CD1c-positive myeloid dendritic cell (primary cell): ENCODE measurements at regions not wholly inside any gene's neighbourhood (a gene's known extent, or its start where the extent isn't known, plus 50 kb on each side); places are given as distances from the start of the nearest gene placed in this dataset.
"Not testable (repeated sequence)": the region's sequence is repeated elsewhere in the genome, so short reads cannot be mapped to it uniquely, and the experiment has no call there.

Source experiments
- DNase-seq: peaks from one replicate; pipeline ENCODE4 v3.0.0-alpha.2; 2016; ENCODE audit errors: extremely low spot score

DNA sequence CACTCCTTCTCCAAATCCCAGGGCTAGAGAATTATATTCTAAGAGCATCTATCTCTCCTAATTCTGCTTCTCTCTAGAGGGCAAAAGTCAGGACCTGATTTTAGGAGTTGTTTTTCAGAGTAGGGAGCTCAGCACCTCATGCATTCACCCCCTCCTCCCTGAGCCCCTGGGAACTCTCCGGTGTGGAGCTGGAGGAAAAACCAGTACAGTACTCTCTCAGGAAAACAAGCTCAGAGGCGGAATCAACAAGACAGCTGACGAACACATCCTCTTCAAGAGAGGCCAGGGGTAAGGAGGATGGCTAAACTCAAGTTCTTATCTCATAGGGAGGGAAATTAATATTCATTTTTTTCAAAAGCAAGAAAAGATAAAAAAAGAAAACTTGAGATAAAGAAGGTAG is 120.1 kb upstream of the CDYL start:
- no peak for DNase-seq

GRCh38 chr6:4655196-4656025 is 120.8 kb upstream of the CDYL start:
- DNase-seq: no peak

GRCh38 chr6:4653141-4653540 is 123.1 kb upstream of the CDYL start:
- DNase-seq: no peak

DNA sequence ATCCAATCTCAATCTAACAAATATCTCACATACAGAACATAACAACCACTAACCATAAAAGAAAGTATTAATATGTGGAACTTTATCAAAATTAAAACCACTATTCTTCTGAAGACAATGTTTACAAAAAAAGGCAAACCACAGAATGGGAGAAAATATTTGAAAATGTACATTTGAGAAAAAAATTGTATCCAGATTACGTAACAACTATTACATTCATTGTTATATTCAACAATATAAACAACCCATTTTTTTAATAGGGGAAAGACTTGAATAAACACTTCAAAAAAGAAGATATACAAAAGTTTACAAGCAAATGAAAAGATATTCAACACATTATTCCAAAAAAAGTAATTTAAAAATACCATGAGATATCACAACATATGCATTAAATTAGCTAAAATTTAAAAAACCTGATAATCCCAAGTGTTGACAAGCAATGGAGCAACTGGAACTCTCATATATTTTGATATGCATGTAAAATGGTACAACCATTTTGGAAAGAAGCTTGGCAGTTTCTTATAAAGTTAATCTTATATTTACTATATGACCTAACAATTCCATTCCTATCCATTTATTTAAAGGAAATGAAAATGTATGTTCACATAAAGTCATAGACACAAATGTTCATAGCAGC is 124.3 kb upstream of the CDYL start:
- DNase-seq: no peak

- peak; percentile 37 for DNase-seq
Observed at GRCh38 chr6:4649728-4650127, 126.5 kb upstream of the CDYL start.

DNA sequence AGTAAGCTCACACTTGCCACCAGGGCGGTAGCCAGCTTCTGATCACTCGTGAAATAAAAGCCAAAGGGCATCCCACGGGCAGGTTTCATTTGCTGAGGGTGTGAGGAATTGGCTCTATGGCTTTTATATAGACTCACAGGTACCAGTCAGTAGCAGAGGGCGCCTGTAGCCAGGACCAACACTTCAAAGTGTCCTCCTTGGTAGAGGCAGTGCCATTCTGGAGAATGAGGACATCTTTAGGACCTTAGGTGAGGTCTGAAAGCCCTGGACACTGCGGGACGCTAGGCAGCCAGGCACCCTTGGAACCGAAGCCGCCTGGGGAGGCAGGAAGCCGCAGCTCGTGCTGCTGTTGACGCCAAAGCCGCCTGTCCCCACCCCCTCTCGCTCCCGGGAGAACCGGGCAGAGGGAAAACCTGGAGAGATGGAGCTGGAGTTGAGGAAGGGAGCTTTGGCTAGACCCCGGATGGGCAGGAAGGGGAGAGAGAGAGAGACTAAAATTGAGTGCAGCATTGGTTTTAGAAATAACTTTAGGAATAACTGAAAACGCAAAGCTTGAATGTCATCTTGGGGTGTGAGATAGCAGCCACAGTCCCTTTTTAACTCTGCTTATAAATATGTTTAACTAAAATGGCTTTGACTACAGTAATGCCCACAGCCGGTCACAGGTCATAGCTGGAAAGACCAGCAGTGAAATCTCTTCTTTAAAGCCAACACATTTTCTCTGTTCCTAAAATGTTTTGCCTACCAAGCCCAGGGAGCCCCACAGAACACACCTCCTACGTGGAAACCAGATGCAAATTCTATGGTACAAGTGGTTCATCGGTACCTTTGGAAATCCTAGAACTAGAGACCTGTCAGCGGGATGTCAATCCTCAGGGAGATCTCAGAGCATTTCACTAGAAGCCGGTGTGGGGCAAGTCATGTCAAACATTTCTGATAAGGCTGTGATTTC is 128.5 kb upstream of the CDYL start:
- peak; percentile 15 for DNase-seq

GRCh38 chr6:4645713-4646360 is 130.4 kb upstream of the CDYL start:
- DNase-seq: no peak

DNA sequence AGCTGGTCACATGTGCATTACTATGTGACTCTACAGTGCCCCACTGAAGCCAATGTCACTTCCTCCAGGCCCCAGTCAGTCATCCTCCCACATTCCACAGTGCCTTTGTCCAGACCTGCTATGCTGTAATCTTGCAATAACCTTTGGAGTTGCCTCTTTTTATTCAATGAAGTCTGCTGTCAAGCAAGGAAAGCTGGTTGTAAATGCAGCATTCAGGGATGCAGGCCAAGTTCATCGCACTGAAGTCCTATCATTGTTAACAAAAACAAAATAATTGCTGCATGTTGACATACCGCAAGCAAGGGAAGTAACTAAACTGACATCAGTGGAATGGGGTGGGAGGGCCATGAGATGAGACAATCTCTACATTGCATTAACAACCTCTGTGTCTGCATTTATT is 131.2 kb upstream of the CDYL start:
- peak; percentile 53 for DNase-seq

- DNase-seq: no peak
Observed at GRCh38 chr6:4641461-4641860, 134.7 kb upstream of the CDYL start.

DNA sequence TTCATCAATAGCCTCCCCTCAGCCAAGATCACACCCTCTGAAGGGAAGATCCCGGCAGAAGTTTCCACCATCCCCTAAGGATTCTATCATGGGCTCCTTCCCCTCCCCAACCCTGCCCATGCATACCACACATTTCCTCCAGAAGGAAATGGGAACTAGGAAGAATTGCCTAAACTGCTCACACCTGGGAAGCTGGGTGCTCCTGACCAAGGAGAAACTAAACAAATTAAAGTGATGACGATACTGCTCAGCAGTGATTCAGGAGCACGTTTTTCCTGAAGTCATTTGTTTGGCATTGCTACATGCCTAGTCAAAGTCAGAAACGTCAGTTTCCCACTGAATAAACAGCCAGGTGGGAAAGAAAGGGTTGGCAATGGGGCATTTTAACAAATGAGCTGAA is 136.1 kb upstream of the CDYL start:
- no peak for DNase-seq

DNA sequence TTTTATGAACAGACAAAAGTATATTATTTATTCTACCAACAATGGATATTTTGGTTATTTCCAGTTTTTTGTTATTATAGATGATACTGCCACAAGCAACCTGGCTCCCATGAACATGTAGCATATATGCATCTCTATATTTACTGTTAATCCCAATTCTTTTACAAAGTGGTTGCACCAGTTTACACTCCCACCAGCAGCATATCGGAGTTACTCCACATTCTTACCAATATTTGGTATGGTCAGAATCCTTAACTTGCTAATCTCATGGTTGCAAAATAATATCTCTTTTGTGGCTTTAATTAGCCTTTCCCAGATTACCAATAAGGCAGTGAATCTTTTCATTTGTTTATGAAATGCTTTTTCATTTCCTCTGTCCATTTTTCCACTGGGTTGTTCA is 137.6 kb upstream of the CDYL start:
- DNase-seq: no peak

GRCh38 chr6:4637691-4638433 is 138.3 kb upstream of the CDYL start:
- DNase-seq: peak; percentile 84

DNA sequence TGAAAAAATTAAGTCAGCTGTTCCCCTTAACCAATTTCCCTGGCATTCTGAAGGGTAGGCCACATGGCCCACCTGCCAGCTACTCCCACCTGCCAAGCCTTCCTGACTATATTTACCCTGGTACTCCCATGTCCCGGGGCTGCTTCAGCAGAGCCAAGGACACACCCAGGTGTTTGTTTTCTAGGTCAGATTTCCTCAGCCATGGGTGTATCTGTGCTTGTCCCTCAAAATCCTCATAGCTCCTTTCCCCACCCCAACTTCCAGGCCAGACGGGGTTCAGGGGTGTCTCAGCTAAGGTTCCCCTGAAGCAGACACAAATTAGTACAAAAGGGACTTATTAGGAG is 139.4 kb upstream of the CDYL start:
- DNase-seq: no peak

- DNase-seq: no peak
Observed at GRCh38 chr6:4636191-4636880, 139.9 kb upstream of the CDYL start.

GRCh38 chr6:4635666-4636065 is 140.5 kb upstream of the CDYL start:
- no peak for DNase-seq

- no peak for DNase-seq
Observed at GRCh38 chr6:4632421-4632820, 143.8 kb upstream of the CDYL start.

- DNase-seq: not testable (repeated sequence)
Observed at GRCh38 chr6:4629789-4630188, 146.4 kb upstream of the CDYL start.

- no peak for DNase-seq
Observed at GRCh38 chr6:4625557-4625956, 150.6 kb upstream of the CDYL start.

DNA sequence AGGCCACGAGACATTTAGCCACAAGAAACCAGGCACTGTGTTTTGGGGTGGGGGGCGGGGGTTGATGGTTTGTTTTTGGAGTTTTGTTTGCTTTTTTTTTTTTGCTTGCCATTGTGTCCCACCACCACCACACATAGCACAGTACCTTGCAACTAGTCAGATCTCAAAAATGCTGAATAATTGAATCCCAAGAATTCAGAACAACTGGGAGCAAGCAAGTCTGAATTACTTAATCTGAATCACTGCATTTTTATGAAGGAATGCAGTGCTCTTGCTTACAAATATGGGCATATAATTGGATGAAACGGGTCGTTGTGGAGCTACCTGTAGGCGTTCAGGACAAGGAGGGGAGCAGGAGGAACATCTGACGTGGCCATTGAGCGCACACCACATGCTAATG is 151.5 kb upstream of the CDYL start:
- no peak for DNase-seq

GRCh38 chr6:4620284-4621151 is 155.7 kb upstream of the CDYL start:
- DNase-seq: no peak
